T-helper 2 cell treated with Interferon-gamma antibody and Interleukin-4, amounts not matched to agents 5 μg/mL and 100 μg/mL, for 36 hours (primary cell): ENCODE measurements at regions not wholly inside any gene's neighbourhood (a gene's known extent, or its start where the extent isn't known, plus 50 kb on each side); places are given as distances from the start of the nearest gene placed in this dataset.
"Not testable (repeated sequence)": the region's sequence is repeated elsewhere in the genome, so short reads cannot be mapped to it uniquely, and the experiment has no call there.

Experiments used
- DNase-seq: peaks from one replicate; pipeline ENCODE4 v3.0.0; 2021; ENCODE audit warnings: low spot score
- H3K27ac Mint-ChIP-seq: one replicate; pipeline ENCODE4 v1.8.0; 2021; ENCODE audit warnings: mild to moderate bottlenecking, mixed read lengths
- H3K27me3 Mint-ChIP-seq: one replicate; pipeline ENCODE4 v1.8.0; 2021; ENCODE audit warnings: low read depth, mixed read lengths
- H3K36me3 Mint-ChIP-seq: one replicate; pipeline ENCODE4 v1.8.0; 2021; ENCODE audit warnings: low read depth, mixed read lengths
- H3K4me1 Mint-ChIP-seq: one replicate; pipeline ENCODE4 v1.8.0; 2021; ENCODE audit warnings: low read depth, mixed read lengths
- H3K4me3 Mint-ChIP-seq: one replicate; pipeline ENCODE4 v1.8.0; 2022; ENCODE audit warnings: mild to moderate bottlenecking, moderate library complexity, mixed read lengths
- H3K9me3 Mint-ChIP-seq: one replicate; pipeline ENCODE4 v1.8.0; 2021; ENCODE audit warnings: mixed read lengths

DNA sequence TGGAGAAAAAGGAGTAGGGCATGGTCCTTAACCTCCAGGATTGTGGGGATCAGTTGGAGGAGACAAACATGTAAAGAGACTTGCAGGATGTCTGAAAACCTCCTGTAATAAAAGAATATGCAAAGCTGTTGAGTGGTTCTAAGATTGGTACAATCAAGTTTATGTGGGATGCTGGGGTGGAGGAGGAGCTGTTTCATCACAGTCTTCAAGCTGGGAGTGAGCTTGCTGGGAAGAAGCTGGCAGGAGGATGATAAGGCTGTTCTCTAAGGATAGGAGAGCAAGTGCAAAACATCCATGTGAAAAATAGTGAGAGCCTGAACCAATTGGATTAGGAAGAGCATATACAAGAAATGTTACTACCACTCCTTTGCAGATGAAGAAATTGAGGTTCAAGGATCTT, 161.9 kb upstream of the CRIM1 start:
- Mint-ChIP-seq H3K36me3 (no peaks in the 10 kb centered on the region), H3K27me3 (peaks cover 31% of the 10 kb centered on the region), H3K4me1 (no peaks in the 10 kb centered on the region), H3K4me3 (no peak overlapping the region), H3K9me3 (no peaks in the 10 kb centered on the region), H3K27ac (no peak overlapping the region)
- DNase-seq: no peak

DNA sequence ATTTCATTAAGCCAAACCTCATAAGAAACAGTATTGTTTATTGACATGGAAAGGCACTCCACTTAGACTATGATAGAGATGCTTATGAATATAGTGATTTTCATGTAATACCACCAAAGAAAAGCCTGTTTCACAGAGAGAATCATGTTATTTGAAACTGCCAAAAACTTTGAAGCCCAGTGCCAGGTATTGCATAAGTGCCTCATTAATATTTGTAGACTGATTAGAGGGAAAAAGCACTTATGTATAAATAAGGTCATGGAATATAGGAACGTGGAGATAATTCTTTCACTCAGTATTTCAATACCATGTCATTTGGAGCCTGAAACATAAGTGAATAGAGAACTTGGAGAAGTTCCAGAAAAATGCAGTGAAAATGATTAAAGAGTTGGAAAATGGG, 162.6 kb upstream of the CRIM1 start:
- H3K27ac Mint-ChIP-seq: no peak overlapping the region
- H3K4me1 Mint-ChIP-seq: no peaks in the 10 kb centered on the region
- H3K9me3 Mint-ChIP-seq: no peaks in the 10 kb centered on the region
- no peak for DNase-seq
- no peaks in the 10 kb centered on the region for H3K36me3 Mint-ChIP-seq
- peaks cover 31% of the 10 kb centered on the region for H3K27me3 Mint-ChIP-seq
- no peak overlapping the region for H3K4me3 Mint-ChIP-seq

DNA sequence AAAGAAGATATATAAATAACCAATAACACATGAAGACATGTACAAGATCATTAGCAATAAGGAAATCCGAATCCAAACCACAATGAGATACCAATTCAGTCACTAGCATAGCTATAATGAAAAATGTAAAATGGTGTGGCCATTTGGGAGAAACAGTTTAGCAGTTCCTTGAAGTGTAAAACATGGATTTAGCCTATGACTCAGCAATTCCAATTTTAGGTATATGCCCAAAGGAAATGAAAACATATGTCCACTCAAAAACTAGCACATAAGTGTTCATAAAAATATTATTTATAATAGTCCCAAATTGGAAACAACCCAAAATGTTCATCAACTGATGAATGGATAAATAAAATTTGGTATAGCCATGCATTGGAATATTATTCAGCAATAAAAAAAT, 165.5 kb upstream of the CRIM1 start:
- DNase-seq: no peak
- H3K27me3 Mint-ChIP-seq: peaks cover 25% of the 10 kb centered on the region
- no peak overlapping the region for H3K27ac Mint-ChIP-seq
- H3K4me3 Mint-ChIP-seq: no peak overlapping the region
- no peaks in the 10 kb centered on the region for H3K9me3 Mint-ChIP-seq
- no peaks in the 10 kb centered on the region for H3K36me3 Mint-ChIP-seq
- H3K4me1 Mint-ChIP-seq: no peaks in the 10 kb centered on the region

DNA sequence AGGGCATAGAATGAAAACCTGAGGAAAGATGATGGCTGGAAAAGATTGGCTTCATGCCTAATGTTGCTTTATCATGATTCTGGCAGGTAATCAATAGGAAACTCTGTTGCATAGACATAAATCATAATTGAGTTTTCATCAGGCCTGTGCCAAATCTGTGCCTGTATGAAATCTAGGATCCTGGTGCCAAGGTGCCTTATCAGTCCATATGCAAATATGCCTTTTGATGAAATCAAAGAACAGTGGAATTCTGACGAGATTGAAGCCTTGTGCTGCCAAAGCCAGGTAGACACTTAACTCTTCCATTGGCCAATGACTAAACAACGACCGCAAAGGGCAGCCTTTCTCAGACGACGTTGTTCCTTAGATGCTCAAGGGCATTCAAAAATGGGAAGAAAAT, 170.0 kb upstream of the CRIM1 start:
- no peaks in the 10 kb centered on the region for H3K9me3 Mint-ChIP-seq
- no peak overlapping the region for H3K4me3 Mint-ChIP-seq
- DNase-seq: no peak
- H3K27ac Mint-ChIP-seq: no peak overlapping the region
- no peaks in the 10 kb centered on the region for H3K4me1 Mint-ChIP-seq
- peaks cover 11% of the 10 kb centered on the region for H3K27me3 Mint-ChIP-seq
- H3K36me3 Mint-ChIP-seq: no peaks in the 10 kb centered on the region

DNA sequence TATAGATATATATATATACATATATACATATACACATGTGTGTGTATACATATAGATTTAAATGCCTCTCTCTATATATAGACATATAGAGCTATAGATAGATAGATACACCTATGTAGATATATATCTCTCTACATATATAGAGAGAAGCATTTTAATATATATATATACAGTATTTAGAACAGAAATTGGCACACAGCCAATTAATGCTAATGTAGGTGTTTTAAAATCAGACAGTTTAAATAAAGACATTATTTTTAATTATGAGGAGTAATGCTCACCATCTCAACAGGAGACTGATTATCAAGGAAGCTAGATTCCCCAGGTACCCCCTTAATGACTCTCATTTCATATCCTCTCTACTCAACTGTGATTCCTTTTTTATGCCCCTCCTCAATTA, 170.7 kb upstream of the CRIM1 start:
- no peak for DNase-seq
- peaks cover 10% of the 10 kb centered on the region for H3K27me3 Mint-ChIP-seq
- no peaks in the 10 kb centered on the region for H3K4me1 Mint-ChIP-seq
- no peaks in the 10 kb centered on the region for H3K36me3 Mint-ChIP-seq
- H3K27ac Mint-ChIP-seq: no peak overlapping the region
- no peaks in the 10 kb centered on the region for H3K9me3 Mint-ChIP-seq
- no peak overlapping the region for H3K4me3 Mint-ChIP-seq

DNA sequence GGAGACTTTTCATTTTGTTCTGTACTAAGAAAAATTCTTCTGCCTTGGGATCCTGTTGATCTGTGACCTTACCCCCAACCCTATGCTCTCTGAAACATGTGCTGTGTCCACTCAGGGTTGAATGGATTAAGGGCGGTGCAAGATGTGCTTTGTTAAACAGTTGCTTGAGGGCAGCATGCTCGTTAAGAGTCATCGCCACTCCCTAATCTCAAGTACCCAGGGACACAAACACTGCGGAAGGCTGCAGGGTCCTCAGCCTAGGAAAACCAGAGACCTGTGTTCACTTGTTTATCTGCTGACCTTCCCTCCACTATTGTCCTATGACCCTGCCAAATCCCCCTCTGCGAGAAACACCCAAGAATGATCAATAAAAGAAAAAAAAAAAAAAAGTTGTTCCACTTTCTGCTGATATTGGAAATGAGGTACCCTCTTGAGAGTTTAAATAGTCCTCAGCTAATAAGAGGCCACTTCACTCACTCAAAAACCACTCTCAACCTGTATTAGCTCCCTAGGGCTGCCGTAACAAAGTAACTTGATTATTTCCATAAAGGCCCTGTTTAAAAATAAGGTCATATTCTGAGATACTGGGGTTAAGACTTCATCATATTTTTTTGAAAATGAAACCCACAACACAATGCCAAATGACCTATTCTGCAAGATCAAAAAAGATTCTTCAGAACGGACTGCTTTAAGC, 174.6 kb upstream of the CRIM1 start:
- H3K27ac Mint-ChIP-seq, H3K4me3 Mint-ChIP-seq, H3K36me3 Mint-ChIP-seq, H3K9me3 Mint-ChIP-seq, H3K27me3 Mint-ChIP-seq, DNase-seq, H3K4me1 Mint-ChIP-seq: not testable (repeated sequence)

DNA sequence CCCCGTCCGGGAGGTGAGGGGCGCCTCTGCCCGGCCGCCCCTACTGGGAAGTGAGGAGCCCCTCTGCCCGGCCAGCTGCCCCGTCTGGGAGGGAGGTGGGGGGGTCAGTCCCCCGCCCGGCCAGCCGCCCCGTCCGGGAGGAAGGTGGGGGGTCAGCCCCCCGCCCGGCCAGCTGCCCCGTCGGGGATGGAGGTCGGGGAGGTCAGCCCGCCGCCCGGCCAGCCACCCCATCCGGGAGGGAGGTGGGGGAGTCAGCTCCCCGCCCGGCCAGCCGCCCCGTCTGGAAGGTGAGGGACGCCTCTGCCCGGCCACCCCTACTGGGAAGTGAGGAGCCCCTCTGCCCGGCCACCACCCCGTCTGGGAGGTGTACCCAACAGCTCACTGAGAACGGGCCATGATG, 175.3 kb upstream of the CRIM1 start:
- H3K27me3 Mint-ChIP-seq, H3K36me3 Mint-ChIP-seq, DNase-seq, H3K4me1 Mint-ChIP-seq, H3K27ac Mint-ChIP-seq, H3K9me3 Mint-ChIP-seq, H3K4me3 Mint-ChIP-seq: not testable (repeated sequence)

DNA sequence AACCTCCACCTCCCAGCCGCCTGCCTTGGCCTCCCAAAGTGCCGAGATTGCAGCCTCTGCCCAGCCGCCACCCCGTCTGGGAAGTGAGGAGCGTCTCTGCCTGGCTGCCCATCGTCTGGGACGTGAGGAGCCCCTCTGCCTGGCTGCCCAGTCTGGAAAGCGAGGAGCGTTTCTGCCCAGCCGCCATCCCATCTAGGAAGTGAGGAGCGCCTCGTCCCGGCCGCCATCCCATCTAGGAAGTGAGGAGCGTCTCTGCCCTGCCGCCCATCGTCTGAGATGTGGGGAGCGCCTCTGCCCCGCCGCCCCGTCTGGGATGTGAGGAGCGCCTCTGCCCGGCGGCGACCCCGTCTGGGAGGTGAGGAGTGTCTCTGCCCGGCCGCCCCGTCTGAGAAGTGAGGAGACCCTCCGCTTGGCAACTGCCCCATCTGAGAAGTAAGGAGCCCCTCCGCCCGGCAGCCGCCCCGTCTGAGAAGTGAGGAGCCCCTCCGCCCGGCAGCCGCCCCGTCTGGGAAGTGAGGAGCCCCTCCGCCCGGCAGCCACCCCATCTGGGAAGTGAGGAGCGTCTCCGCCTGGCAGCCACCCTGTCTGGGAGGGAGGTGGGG, 175.8 kb upstream of the CRIM1 start:
- not testable (repeated sequence) for H3K4me3 Mint-ChIP-seq, H3K27me3 Mint-ChIP-seq, H3K36me3 Mint-ChIP-seq, H3K27ac Mint-ChIP-seq, H3K9me3 Mint-ChIP-seq, H3K4me1 Mint-ChIP-seq, DNase-seq

DNA sequence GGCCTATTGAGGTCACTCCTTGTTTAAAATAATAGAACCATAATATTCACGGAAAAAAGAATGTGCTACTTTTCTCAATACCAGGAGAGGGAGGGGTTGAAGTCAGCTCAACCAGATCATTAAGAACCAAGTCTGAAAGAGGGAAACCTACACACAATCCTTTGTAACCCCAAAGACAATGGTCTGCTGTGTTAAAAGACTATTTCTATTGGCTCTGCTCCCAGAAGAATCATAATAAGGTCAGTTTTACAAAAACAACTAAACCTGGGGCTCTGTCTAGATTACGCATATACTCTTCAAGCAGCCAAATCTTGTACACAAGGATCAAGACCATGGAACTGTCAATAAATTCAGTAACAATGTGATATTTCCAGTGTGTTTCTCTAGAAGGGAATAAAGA, 177.2 kb upstream of the CRIM1 start:
- DNase-seq: no peak
- H3K9me3 Mint-ChIP-seq: no peaks in the 10 kb centered on the region
- H3K4me1 Mint-ChIP-seq: no peaks in the 10 kb centered on the region
- H3K4me3 Mint-ChIP-seq: no peak overlapping the region
- H3K27ac Mint-ChIP-seq: no peak overlapping the region
- H3K27me3 Mint-ChIP-seq: peaks cover 10% of the 10 kb centered on the region
- no peaks in the 10 kb centered on the region for H3K36me3 Mint-ChIP-seq

DNA sequence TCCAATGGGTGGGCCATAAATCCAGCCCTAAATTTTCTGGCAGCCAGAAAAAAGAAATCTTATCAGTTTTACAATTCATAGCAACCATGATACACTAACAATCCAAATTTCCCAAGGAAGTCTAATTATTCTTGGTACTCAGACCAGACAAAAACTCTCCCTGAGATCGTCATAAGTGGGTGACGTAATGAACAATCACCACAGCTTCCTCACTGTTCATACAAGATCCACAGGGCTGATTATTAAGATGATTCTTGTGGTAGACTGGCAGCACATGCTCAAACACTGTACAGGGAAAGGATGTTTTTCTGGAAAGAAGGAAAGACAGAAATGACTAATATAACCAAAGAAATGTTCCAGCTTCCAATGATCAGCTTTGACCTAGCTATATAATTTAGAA, 178.3 kb upstream of the CRIM1 start:
- no peak for DNase-seq
- Mint-ChIP-seq H3K36me3 (no peaks in the 10 kb centered on the region), H3K9me3 (no peaks in the 10 kb centered on the region), H3K4me3 (no peak overlapping the region), H3K4me1 (no peaks in the 10 kb centered on the region), H3K27ac (no peak overlapping the region), H3K27me3 (peaks cover 16% of the 10 kb centered on the region)

DNA sequence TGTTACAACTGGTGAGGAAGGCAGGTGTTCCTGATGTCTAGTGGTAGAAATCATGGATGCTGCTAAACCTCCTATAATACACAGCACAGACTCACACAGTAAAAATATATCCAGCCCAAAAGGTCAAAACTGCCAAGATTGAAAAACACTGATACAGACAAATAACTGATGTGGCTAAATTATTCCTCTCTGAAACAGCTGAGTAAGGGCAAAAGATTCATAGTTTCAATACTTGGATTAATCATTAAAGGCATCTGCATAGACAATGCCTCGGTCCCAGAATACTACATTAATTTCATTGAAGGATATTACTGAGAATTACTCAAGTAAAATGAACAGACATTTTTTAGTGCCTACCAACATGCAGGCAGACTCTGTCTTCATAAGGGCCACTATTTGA, 180.7 kb upstream of the CRIM1 start:
- DNase-seq: no peak
- H3K27ac Mint-ChIP-seq: no peak overlapping the region
- H3K9me3 Mint-ChIP-seq: no peaks in the 10 kb centered on the region
- no peaks in the 10 kb centered on the region for H3K4me1 Mint-ChIP-seq
- H3K4me3 Mint-ChIP-seq: no peak overlapping the region
- H3K27me3 Mint-ChIP-seq: peaks cover 23% of the 10 kb centered on the region
- no peaks in the 10 kb centered on the region for H3K36me3 Mint-ChIP-seq

DNA sequence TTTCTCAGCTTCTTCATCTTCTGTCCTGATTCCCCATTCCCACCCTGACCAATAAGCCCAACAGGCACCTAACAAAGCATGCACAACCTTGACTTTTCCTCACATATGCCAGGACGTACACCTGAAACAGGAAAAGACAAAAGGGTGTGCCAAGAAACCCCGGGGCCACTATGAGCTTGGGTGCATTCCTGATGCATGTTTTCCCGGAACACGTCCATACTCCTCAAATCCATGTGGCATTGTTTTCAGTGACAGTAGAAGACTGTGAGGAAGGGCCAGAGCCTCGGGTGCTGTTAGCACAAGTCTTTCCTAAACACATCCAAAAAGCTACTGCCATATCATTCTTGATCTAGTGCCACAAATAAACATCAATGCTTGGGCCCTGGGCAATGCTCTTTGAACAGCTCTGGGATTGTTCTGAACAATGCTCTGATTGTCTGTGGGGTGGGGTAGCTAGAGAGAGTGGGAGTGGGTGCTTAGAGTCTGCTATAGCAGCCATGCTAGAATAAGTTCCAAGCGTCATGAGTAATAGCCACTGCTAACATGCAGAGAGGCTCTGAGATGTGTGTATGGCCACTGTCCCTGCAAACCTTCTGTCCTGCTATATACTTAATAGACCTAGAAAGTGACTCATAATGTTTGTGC, 181.7 kb upstream of the CRIM1 start:
- Mint-ChIP-seq H3K4me1 (no peaks in the 10 kb centered on the region), H3K4me3 (no peak overlapping the region), H3K27me3 (peaks cover 28% of the 10 kb centered on the region), H3K36me3 (no peaks in the 10 kb centered on the region), H3K9me3 (no peaks in the 10 kb centered on the region), H3K27ac (no peak overlapping the region)
- DNase-seq: no peak

DNA sequence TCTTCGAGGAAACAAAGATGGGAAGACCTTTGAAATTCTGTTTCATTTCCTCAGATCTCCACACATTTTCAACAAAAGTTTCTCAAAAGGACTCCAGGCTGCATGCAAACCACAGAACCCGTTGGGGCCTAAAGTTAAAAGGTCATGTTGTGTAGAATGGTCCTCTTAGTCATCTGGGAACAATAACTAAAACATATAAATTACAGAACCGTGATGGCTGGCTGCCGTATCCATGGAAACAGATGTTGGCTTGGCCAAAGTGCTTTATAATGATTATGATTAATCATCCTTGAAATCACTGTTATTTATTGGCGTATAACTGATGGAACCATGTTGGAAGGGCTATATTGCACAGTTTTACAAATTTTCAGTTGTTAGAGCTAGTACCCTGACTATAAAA, 182.8 kb upstream of the CRIM1 start:
- no peaks in the 10 kb centered on the region for H3K36me3 Mint-ChIP-seq
- H3K4me3 Mint-ChIP-seq: no peak overlapping the region
- H3K9me3 Mint-ChIP-seq: no peaks in the 10 kb centered on the region
- H3K4me1 Mint-ChIP-seq: no peaks in the 10 kb centered on the region
- peaks cover 33% of the 10 kb centered on the region for H3K27me3 Mint-ChIP-seq
- no peak overlapping the region for H3K27ac Mint-ChIP-seq
- no peak for DNase-seq

DNA sequence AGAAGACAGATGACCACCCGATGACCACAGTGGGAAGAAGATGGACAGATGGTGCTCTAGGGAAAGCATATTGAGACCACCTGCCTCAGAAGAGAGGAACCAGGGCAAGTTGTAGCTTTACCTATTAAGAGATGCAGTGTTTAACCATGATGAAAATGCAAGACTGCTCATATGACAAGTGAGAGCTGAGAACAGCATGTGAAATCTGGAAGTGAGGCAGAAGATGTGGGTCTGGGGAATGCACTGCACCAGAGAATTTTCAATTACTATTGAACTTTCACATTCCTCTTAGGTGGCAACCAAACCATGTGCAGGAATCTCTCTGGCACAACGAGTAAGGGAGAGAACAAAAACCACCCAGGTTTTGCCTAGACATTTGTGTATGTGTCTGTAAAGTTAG, 184.8 kb upstream of the CRIM1 start:
- Mint-ChIP-seq H3K9me3 (no peaks in the 10 kb centered on the region), H3K4me3 (no peak overlapping the region), H3K4me1 (no peaks in the 10 kb centered on the region), H3K27me3 (peaks cover 43% of the 10 kb centered on the region), H3K27ac (no peak overlapping the region), H3K36me3 (no peaks in the 10 kb centered on the region)
- DNase-seq: no peak

DNA sequence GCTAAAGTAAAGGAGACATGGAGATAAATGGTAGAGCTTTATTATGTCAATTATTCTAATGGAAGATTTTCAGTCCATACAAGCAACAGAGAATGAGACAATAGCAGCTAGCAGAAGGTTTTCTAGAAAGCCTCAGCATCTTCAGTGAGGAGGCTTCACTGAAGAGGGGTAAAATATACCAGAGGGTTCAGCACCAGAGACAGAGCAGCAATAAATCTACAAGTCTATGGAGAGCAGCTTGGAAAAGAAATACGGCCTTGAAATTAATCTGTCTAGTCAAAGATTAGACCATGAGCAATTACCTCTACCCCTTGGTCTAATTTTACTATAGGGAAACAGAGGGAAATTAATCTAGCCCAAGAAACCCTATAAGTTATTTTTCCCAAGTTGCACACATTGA, 185.7 kb upstream of the CRIM1 start:
- H3K27ac Mint-ChIP-seq: no peak overlapping the region
- H3K4me1 Mint-ChIP-seq: no peaks in the 10 kb centered on the region
- DNase-seq: no peak
- no peak overlapping the region for H3K4me3 Mint-ChIP-seq
- peaks cover 43% of the 10 kb centered on the region for H3K27me3 Mint-ChIP-seq
- no peaks in the 10 kb centered on the region for H3K36me3 Mint-ChIP-seq
- no peaks in the 10 kb centered on the region for H3K9me3 Mint-ChIP-seq
